Endothelial cell of umbilical vein (primary cell): ENCODE measurements at regions not wholly inside any gene's neighbourhood (a gene's known extent, or its start where the extent isn't known, plus 50 kb on each side); places are given as distances from the start of the nearest gene placed in this dataset.
"Not testable (repeated sequence)": the region's sequence is repeated elsewhere in the genome, so short reads cannot be mapped to it uniquely, and the experiment has no call there.

Experiments
- BruUV-seq: library from RNA; stranded (reverse); fragments of 400-500 nt; replicated peaks from 2 replicates; lab custom pipeline; 2021; lab: Mats Ljungman, UMichigan
- CTCF ChIA-PET: fragments of 300-600, 350-600 bp; sonication (Branson Sonifier 250); formaldehyde crosslinking; loops from one replicate; lab custom pipeline; 2021; ENCODE audit warnings: antibody characterized with exemption, inconsistent platforms; lab: Charles Lee
- POLR2A ChIA-PET: fragments of 300-600, 350-600 bp; sonication (Branson Sonifier 250); formaldehyde crosslinking; loops from one replicate; lab custom pipeline; 2021; ENCODE audit warnings: antibody characterized with exemption, inconsistent platforms; lab: Charles Lee
- DNase-seq: peaks from one replicate; pipeline ENCODE4 v3.0.0-alpha.2; 2011; ENCODE audit warnings: low read depth, low spot score
- FAIRE-seq: peaks from 2 replicates; lab custom pipeline; 2011; peaks lifted over from hg19 to GRCh38; lab: Jason Lieb, UNC
- H2AFZ ChIP-seq: 2 replicates; pipeline ENCODE4 v1.6.0; 2012; ENCODE audit warnings: low read depth, low read length, control low read depth, inconsistent platforms
- H3K27ac ChIP-seq: 2 replicates; pipeline ENCODE4 v1.5.1; 2011; ENCODE audit warnings: low read depth, mild to moderate bottlenecking, control low read depth, low read length, moderate library complexity; ENCODE audit not compliant: insufficient read depth
- H3K27me3 ChIP-seq, 2 experiments: 2 replicates each; pipeline versions ENCODE4 v1.6.0 to v1.6.1; 2011; ENCODE audit warnings: low read length in 2 of 2, mixed read lengths in 1 of 2; ENCODE audit not compliant: control insufficient read depth in 2 of 2, insufficient read depth in 2 of 2
- H3K36me3 ChIP-seq, 2 experiments: 2 replicates in 1 of 2; 3 replicates in 1 of 2; pipeline ENCODE4 v1.5.1; 2011; ENCODE audit warnings: low read length in 2 of 2, mild to moderate bottlenecking in 1 of 2, moderate library complexity in 1 of 2; ENCODE audit not compliant: control insufficient read depth in 2 of 2, insufficient read depth in 2 of 2; ENCODE audit errors: extremely low read depth in 1 of 2
- H3K4me1 ChIP-seq: 3 replicates; pipeline ENCODE4 v1.5.1; 2011; ENCODE audit warnings: mild to moderate bottlenecking, low read length; ENCODE audit not compliant: control insufficient read depth, insufficient read depth; ENCODE audit errors: extremely low read depth
- H3K4me2 ChIP-seq: 2 replicates; pipeline ENCODE4 v1.6.1; 2011; ENCODE audit warnings: low read length, control low read depth, mixed read lengths; ENCODE audit not compliant: insufficient read depth
- H3K4me3 ChIP-seq, 3 experiments: fragments of 200-600 bp in 1 of 3; sonication (generic), shearing (Covaris generic) in 1 of 3; replicated peaks in 1 of 3; 2 replicates each; pipeline ENCODE4 v1.5.1; 2011 to 2016; ENCODE audit warnings: control low read depth in 3 of 3, low read length in 3 of 3, mild to moderate bottlenecking in 2 of 3, inconsistent platforms in 1 of 3, low read depth in 1 of 3, moderate library complexity in 1 of 3; ENCODE audit not compliant: insufficient read depth in 1 of 3
- H3K79me2 ChIP-seq: 2 replicates; pipeline ENCODE4 v1.6.0; 2012; ENCODE audit warnings: low read length, inconsistent platforms; ENCODE audit not compliant: control insufficient read depth, insufficient read depth
- H3K9ac ChIP-seq: replicated peaks from 2 replicates; pipeline ENCODE3; 2011; ENCODE audit warnings: low read length, control low read depth; ENCODE audit not compliant: insufficient read depth; ENCODE audit errors: extremely low read depth
- H3K9me1 ChIP-seq: replicated peaks from 3 replicates; pipeline ENCODE4 v1.6.0; 2011; ENCODE audit warnings: mild to moderate bottlenecking, low read length; ENCODE audit not compliant: control insufficient read depth, insufficient read depth; ENCODE audit errors: extremely low read depth
- H3K9me3 ChIP-seq: replicated peaks from 2 replicates; pipeline ENCODE4 v1.5.1; 2012; ENCODE audit warnings: low read length, inconsistent platforms; ENCODE audit not compliant: control insufficient read depth, insufficient read depth
- H4K20me1 ChIP-seq: replicated peaks from 2 replicates; pipeline ENCODE3; 2011; ENCODE audit warnings: mild to moderate bottlenecking, low read length; ENCODE audit not compliant: control insufficient read depth, insufficient read depth; ENCODE audit errors: extremely low read depth
- EZH2 ChIP-seq: IDR thresholded peaks from 2 replicates; pipeline ENCODE4 v1.6.1; 2012; ENCODE audit warnings: borderline replicate concordance, low read depth, mild to moderate bottlenecking, moderate library complexity, low read length, inconsistent platforms; ENCODE audit not compliant: severe bottlenecking
- MAX ChIP-seq: IDR thresholded peaks from 2 replicates; pipeline ENCODE4 v1.6.1; 2011; ENCODE audit not compliant: insufficient read depth, insufficient read length
- MYC ChIP-seq: IDR thresholded peaks from one replicate; pipeline ENCODE4 v1.6.1; 2011; ENCODE audit warnings: mild to moderate bottlenecking, low read depth, low read length
- POLR2AphosphoS5 ChIP-seq: IDR thresholded peaks from 2 replicates; pipeline ENCODE4 v1.6.1; 2012; ENCODE audit warnings: low read depth, mild to moderate bottlenecking, control low read depth, low read length, moderate library complexity; ENCODE audit not compliant: insufficient read depth
- dilution Hi-C: fragments of 300-500 bp; cut with MboI; formaldehyde crosslinking; loops from one replicate; pipeline ENCODE4 v1.15.0; 2019; ENCODE audit warnings: low sequenced_read_pairs; ENCODE audit not compliant: extremely low pct_ligation_motif_present
- intact Hi-C: fragments of 100-400 bp; cut with micrococcal nuclease; formaldehyde crosslinking; loops from one replicate; pipeline ENCODE4 v1.10.0; 2022

DNA sequence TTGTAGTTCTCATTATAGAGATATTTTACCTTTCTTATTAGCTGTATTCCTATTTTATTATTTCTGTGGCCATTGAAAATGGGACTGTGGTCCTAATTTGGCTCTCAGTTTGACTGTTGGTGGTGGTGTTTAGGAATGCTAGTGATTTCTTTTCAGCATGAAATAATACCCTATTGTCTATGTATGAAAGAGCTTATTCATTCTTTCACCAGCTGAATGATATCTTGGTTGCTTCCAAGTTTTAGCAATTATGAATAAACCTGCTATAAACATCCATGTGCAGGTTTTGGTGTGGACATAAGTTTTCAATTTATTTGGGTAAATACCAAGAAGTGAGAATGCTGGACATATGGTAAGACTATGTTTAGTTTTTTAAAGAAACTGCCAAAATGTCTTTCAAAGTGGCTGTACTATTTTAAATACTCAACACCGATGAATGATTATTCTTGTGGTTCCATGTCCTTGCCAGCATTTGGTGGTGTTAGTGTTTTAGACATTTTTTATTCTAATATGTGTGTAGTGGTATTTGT is 501.6 kb upstream of the GYPC start:
- BruUV-seq, result no TSS peak
- Histone ChIP-seq H3K4me3 (no peak overlapping the region), H3K9ac (no peak overlapping the region), H3K27ac (no peak overlapping the region), H3K36me3 (no peaks in the 10 kb centered on the region), H3K9me1 (no peaks in the 10 kb centered on the region), H3K79me2 (no peaks in the 10 kb centered on the region), H3K4me2 (no peak overlapping the region), H2AFZ (no peak overlapping the region), H3K27me3 (no peaks in the 10 kb centered on the region), H3K4me1 (no peaks in the 10 kb centered on the region), H4K20me1 (no peaks in the 10 kb centered on the region), H3K9me3 (no peaks in the 10 kb centered on the region)
- dilution Hi-C loops (no loop called here), intact Hi-C loops (no loop called here)
- DNase-seq, result no peak
- CTCF ChIA-PET, result no interaction called here
- no peak for FAIRE-seq
- POLR2A ChIA-PET, result no interaction called here
- TF ChIP-seq POLR2AphosphoS5 (no peak), EZH2 (no peak), MYC (no peak), MAX (no peak)

DNA sequence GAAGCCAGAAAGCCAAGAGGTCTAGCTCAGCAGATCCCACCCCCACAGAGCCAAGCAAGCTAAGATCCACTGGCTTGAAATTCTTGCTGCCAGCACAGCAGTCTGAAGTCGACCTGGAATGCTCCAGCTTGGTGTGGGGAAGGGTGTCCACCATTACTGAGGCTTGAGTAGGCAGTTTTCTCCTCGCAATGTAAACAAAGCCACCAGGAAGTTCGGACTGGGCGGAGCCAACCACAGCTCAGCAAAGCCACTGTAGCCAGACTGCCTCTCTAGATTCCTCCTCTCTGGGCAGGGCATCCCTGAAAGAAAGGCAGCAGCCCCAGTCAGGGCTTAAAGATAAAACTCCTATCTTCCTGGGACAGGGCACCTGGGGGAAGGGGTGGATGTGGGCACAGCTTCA is 495.0 kb upstream of the GYPC start:
- BruUV-seq, H2AFZ ChIP-seq, DNase-seq, H3K36me3 ChIP-seq, H3K9ac ChIP-seq, intact Hi-C loops, H4K20me1 ChIP-seq, dilution Hi-C loops, H3K4me3 ChIP-seq, H3K9me3 ChIP-seq, POLR2A ChIA-PET, H3K27me3 ChIP-seq, H3K4me1 ChIP-seq, H3K4me2 ChIP-seq, FAIRE-seq, H3K9me1 ChIP-seq, H3K79me2 ChIP-seq, CTCF ChIA-PET, H3K27ac ChIP-seq: not testable (repeated sequence)
